SJSA1 (cell line): ENCODE measurements at regions not wholly inside any gene's neighbourhood (a gene's known extent, or its start where the extent isn't known, plus 50 kb on each side); places are given as distances from the start of the nearest gene placed in this dataset.

ENCODE experiments used
- DNase-seq, 2 experiments: peaks; one replicate each; pipeline ENCODE4 v3.0.0-alpha.2; 2015 to 2020; ENCODE audit warnings: low spot score in 2 of 2, low read depth in 1 of 2
- H3K27ac ChIP-seq: fragments of 250-450 bp; sonication (Bioruptor Pico); 2 replicates; pipeline ENCODE4 v1.5.1; 2020; ENCODE audit warnings: mild to moderate bottlenecking, moderate library complexity
- H3K27me3 ChIP-seq: fragments of 250-450 bp; sonication (Bioruptor Pico); replicated peaks from 2 replicates; pipeline ENCODE4 v1.5.1; 2020; ENCODE audit warnings: mild to moderate bottlenecking, moderate library complexity
- H3K36me3 ChIP-seq: fragments of 250-450 bp; sonication (Bioruptor Pico); 2 replicates; pipeline ENCODE4 v1.5.1; 2020; ENCODE audit warnings: mild to moderate bottlenecking
- H3K4me1 ChIP-seq: fragments of 250-450 bp; sonication (Bioruptor Pico); replicated peaks from 2 replicates; pipeline ENCODE4 v1.6.1; 2021; ENCODE audit warnings: mild to moderate bottlenecking
- H3K4me3 ChIP-seq: fragments of 250-450 bp; sonication (Bioruptor Pico); 2 replicates; pipeline ENCODE4 v1.5.1; 2020; ENCODE audit warnings: mild to moderate bottlenecking
- H3K9me3 ChIP-seq: fragments of 250-450 bp; sonication (Bioruptor Pico); replicated peaks from 2 replicates; pipeline ENCODE4 v1.5.1; 2020; ENCODE audit warnings: mild to moderate bottlenecking

- no peaks in the 10 kb centered on the region for H3K27me3 ChIP-seq
- H3K4me1 ChIP-seq, result no peaks in the 10 kb centered on the region
- no peaks in the 10 kb centered on the region for H3K36me3 ChIP-seq
- no peaks in the 10 kb centered on the region; the same call in 1 of the 2 replicates for H3K9me3 ChIP-seq
- no peak overlapping the region for H3K4me3 ChIP-seq
- no peak overlapping the region for H3K27ac ChIP-seq
- no peak for DNase-seq
These were observed 168.9 kb downstream of the HS3ST1 start for GRCh38 chr4:11259837-11260236.

GRCh38 chr4:11252149-11252548, 176.5 kb downstream of the HS3ST1 start:
- Histone ChIP-seq H3K27ac (no peak overlapping the region), H3K4me3 (no peak overlapping the region)
- DNase-seq, result no peak

GRCh38 chr4:11250510-11250909, 178.2 kb downstream of the HS3ST1 start:
- no peak overlapping the region for H3K27ac ChIP-seq
- 0 out of 2 replicates have a peak, but pooled peaks cover 2% of the 10 kb centered on the region for H3K9me3 ChIP-seq
- H3K27me3 ChIP-seq, result no peaks in the 10 kb centered on the region
- no peak overlapping the region for H3K4me3 ChIP-seq
- DNase-seq, result no peak
- no peaks in the 10 kb centered on the region for H3K4me1 ChIP-seq
- H3K36me3 ChIP-seq, result no peaks in the 10 kb centered on the region

More at GRCh38 chr4:11252149-11252548, 176.5 kb downstream of the HS3ST1 start:
- H3K4me1 ChIP-seq, result no peaks in the 10 kb centered on the region
- H3K36me3 ChIP-seq, result no peaks in the 10 kb centered on the region
- H3K9me3 ChIP-seq, result peaks cover 2% of the 10 kb centered on the region; the same call in 1 of the 2 replicates
- no peaks in the 10 kb centered on the region for H3K27me3 ChIP-seq

- Histone ChIP-seq H3K4me3 (no peak overlapping the region), H3K36me3 (no peaks in the 10 kb centered on the region), H3K9me3 (peaks cover 3% of the 10 kb centered on the region; the same call in 1 of the 2 replicates), H3K27ac (no peak overlapping the region), H3K4me1 (no peaks in the 10 kb centered on the region), H3K27me3 (no peaks in the 10 kb centered on the region)
- no peak for DNase-seq
These were observed 196.7 kb downstream of the HS3ST1 start for GRCh38 chr4:11232015-11232414.

- Histone ChIP-seq H3K27me3 (no peaks in the 10 kb centered on the region), H3K27ac (no peak overlapping the region), H3K9me3 (peaks cover 3% of the 10 kb centered on the region; the same call in 1 of the 2 replicates), H3K4me3 (no peak overlapping the region), H3K36me3 (no peaks in the 10 kb centered on the region), H3K4me1 (no peaks in the 10 kb centered on the region)
- no peak for DNase-seq
These were observed 197.8 kb downstream of the HS3ST1 start for GRCh38 chr4:11230866-11231265.

GRCh38 chr4:11228530-11228929, 200.2 kb downstream of the HS3ST1 start:
- H3K27me3 ChIP-seq, result no peaks in the 10 kb centered on the region
- H3K36me3 ChIP-seq, result no peaks in the 10 kb centered on the region
- no peak overlapping the region for H3K27ac ChIP-seq
- no peak overlapping the region for H3K4me3 ChIP-seq
- H3K4me1 ChIP-seq, result no peaks in the 10 kb centered on the region
- H3K9me3 ChIP-seq, result no peaks in the 10 kb centered on the region
- DNase-seq, result no peak

- no peak overlapping the region for H3K4me3 ChIP-seq
- DNase-seq, result no peak
- H3K27ac ChIP-seq, result no peak overlapping the region
- H3K36me3 ChIP-seq, result no peaks in the 10 kb centered on the region
- H3K9me3 ChIP-seq, result no peaks in the 10 kb centered on the region
- H3K27me3 ChIP-seq, result no peaks in the 10 kb centered on the region
- no peaks in the 10 kb centered on the region for H3K4me1 ChIP-seq
These were observed 205.4 kb downstream of the HS3ST1 start for GRCh38 chr4:11223311-11223710.

GRCh38 chr4:11218692-11219091, 210.0 kb downstream of the HS3ST1 start:
- no peak for DNase-seq
- Histone ChIP-seq H3K36me3 (no peaks in the 10 kb centered on the region), H3K27me3 (no peaks in the 10 kb centered on the region), H3K4me1 (no peaks in the 10 kb centered on the region), H3K9me3 (no peaks in the 10 kb centered on the region), H3K27ac (no peak overlapping the region), H3K4me3 (no peak overlapping the region)

GRCh38 chr4:11216520-11216919, 212.2 kb downstream of the HS3ST1 start:
- no peaks in the 10 kb centered on the region for H3K27me3 ChIP-seq
- H3K9me3 ChIP-seq, result no peaks in the 10 kb centered on the region
- no peak overlapping the region for H3K27ac ChIP-seq
- no peaks in the 10 kb centered on the region for H3K36me3 ChIP-seq
- H3K4me1 ChIP-seq, result no peaks in the 10 kb centered on the region
- H3K4me3 ChIP-seq, result no peak overlapping the region
- no peak for DNase-seq

- no peak for DNase-seq
- no peak overlapping the region for H3K27ac ChIP-seq
- no peaks in the 10 kb centered on the region for H3K9me3 ChIP-seq
- H3K4me3 ChIP-seq, result no peak overlapping the region
- H3K36me3 ChIP-seq, result no peaks in the 10 kb centered on the region
- H3K27me3 ChIP-seq, result no peaks in the 10 kb centered on the region
- H3K4me1 ChIP-seq, result no peaks in the 10 kb centered on the region
These were observed 214.4 kb downstream of the HS3ST1 start for GRCh38 chr4:11214281-11214680.

GRCh38 chr4:11209826-11210225, 218.9 kb downstream of the HS3ST1 start:
- Histone ChIP-seq H3K27me3 (no peaks in the 10 kb centered on the region), H3K9me3 (no peaks in the 10 kb centered on the region), H3K4me3 (no peak overlapping the region), H3K27ac (no peak overlapping the region), H3K36me3 (no peaks in the 10 kb centered on the region), H3K4me1 (no peaks in the 10 kb centered on the region)
- DNase-seq, result no peak

- Histone ChIP-seq H3K36me3 (no peaks in the 10 kb centered on the region), H3K27ac (no peak overlapping the region), H3K4me1 (no peaks in the 10 kb centered on the region), H3K9me3 (no peaks in the 10 kb centered on the region), H3K27me3 (no peaks in the 10 kb centered on the region), H3K4me3 (no peak overlapping the region)
- DNase-seq, result no peak
These were observed 227.4 kb downstream of the HS3ST1 start for GRCh38 chr4:11201256-11201655.

GRCh38 chr4:11198516-11199305, 230.0 kb downstream of the HS3ST1 start:
- Histone ChIP-seq H3K36me3 (no peaks in the 10 kb centered on the region), H3K27me3 (no peaks in the 10 kb centered on the region), H3K27ac (no peak overlapping the region), H3K4me3 (no peak overlapping the region), H3K9me3 (no peaks in the 10 kb centered on the region), H3K4me1 (no peaks in the 10 kb centered on the region)
- no peak for DNase-seq

- H3K27ac ChIP-seq, result no peak overlapping the region
- H3K27me3 ChIP-seq, result no peaks in the 10 kb centered on the region
- H3K4me3 ChIP-seq, result no peak overlapping the region
- no peaks in the 10 kb centered on the region for H3K4me1 ChIP-seq
- no peak for DNase-seq
- no peaks in the 10 kb centered on the region for H3K36me3 ChIP-seq
- H3K9me3 ChIP-seq, result no peaks in the 10 kb centered on the region
These were observed 230.9 kb downstream of the HS3ST1 start for GRCh38 chr4:11197631-11198341.
